GM23338 (cell line): ENCODE measurements at regions not wholly inside any gene's neighbourhood (a gene's known extent, or its start where the extent isn't known, plus 50 kb on each side); places are given as distances from the start of the nearest gene placed in this dataset.

Experiments
- CREB1 ChIP-seq: fragments of 250-450 bp; sonication (Bioruptor Pico); IDR thresholded peaks from 2 replicates; pipeline ENCODE4 v1.5.0; 2020; ENCODE audit warnings: low read depth, mild to moderate bottlenecking, moderate library complexity
- EZH2 ChIP-seq: fragments of 200-600 bp; sonication (generic); IDR thresholded peaks from one replicate; pipeline ENCODE4 v1.8.0; 2017; ENCODE audit warnings: antibody characterized with exemption, mild to moderate bottlenecking, low read depth; ENCODE audit not compliant: unreplicated experiment
- JUNB ChIP-seq: IDR thresholded peaks from one replicate; pipeline ENCODE4 v1.6.1; 2016; ENCODE audit warnings: antibody characterized with exemption; ENCODE audit not compliant: unreplicated experiment
- POLR2AphosphoS5 ChIP-seq: IDR thresholded peaks from 2 replicates; pipeline ENCODE4 v1.6.1; 2016; ENCODE audit warnings: antibody characterized with exemption, low read depth
- STAT1 ChIP-seq: IDR thresholded peaks from one replicate; pipeline ENCODE4 v1.6.1; 2016; ENCODE audit warnings: antibody characterized with exemption; ENCODE audit not compliant: unreplicated experiment
- TF ChIP-seq, protein P1 (sequence below), 2 experiments: fragments of 200-600 bp in 1 of 2; sonication (generic) in 1 of 2; conservative IDR thresholded peaks; 2 replicates each; pipeline versions ENCODE4 v1.5.1 to v1.6.1; 2016 to 2017; ENCODE audit warnings: antibody characterized with exemption in 2 of 2, low read depth in 2 of 2, mild to moderate bottlenecking in 2 of 2, moderate library complexity in 1 of 2
- TF ChIP-seq, protein P2 (sequence below): IDR thresholded peaks from 2 replicates; pipeline ENCODE4 v1.6.1; 2016; ENCODE audit warnings: antibody characterized with exemption

- TF ChIP-seq, protein P1, sequence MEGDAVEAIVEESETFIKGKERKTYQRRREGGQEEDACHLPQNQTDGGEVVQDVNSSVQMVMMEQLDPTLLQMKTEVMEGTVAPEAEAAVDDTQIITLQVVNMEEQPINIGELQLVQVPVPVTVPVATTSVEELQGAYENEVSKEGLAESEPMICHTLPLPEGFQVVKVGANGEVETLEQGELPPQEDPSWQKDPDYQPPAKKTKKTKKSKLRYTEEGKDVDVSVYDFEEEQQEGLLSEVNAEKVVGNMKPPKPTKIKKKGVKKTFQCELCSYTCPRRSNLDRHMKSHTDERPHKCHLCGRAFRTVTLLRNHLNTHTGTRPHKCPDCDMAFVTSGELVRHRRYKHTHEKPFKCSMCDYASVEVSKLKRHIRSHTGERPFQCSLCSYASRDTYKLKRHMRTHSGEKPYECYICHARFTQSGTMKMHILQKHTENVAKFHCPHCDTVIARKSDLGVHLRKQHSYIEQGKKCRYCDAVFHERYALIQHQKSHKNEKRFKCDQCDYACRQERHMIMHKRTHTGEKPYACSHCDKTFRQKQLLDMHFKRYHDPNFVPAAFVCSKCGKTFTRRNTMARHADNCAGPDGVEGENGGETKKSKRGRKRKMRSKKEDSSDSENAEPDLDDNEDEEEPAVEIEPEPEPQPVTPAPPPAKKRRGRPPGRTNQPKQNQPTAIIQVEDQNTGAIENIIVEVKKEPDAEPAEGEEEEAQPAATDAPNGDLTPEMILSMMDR (conservative IDR thresholded peaks at IDR 0.05; ENCODE audit: low read depth in 2 of 2): no peak
- TF ChIP-seq CREB1 (CRISPR knock-in tag) (no peak), POLR2AphosphoS5 (no peak), EZH2 (no peak), STAT1 (no peak), JUNB (no peak)
- TF ChIP-seq, protein P2, sequence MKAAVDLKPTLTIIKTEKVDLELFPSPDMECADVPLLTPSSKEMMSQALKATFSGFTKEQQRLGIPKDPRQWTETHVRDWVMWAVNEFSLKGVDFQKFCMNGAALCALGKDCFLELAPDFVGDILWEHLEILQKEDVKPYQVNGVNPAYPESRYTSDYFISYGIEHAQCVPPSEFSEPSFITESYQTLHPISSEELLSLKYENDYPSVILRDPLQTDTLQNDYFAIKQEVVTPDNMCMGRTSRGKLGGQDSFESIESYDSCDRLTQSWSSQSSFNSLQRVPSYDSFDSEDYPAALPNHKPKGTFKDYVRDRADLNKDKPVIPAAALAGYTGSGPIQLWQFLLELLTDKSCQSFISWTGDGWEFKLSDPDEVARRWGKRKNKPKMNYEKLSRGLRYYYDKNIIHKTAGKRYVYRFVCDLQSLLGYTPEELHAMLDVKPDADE: no peak
These were observed 78.2 kb upstream of the PDE5A start for GRCh38 chr4:119706804-119707203.
